Mammary epithelial cell (primary cell): ENCODE measurements at regions not wholly inside any gene's neighbourhood (a gene's known extent, or its start where the extent isn't known, plus 50 kb on each side); places are given as distances from the start of the nearest gene placed in this dataset.

ENCODE experiments used
- EZH2 ChIP-seq: IDR thresholded peaks from 2 replicates; pipeline ENCODE4 v1.6.1; 2012; ENCODE audit warnings: low read length, inconsistent platforms, borderline replicate concordance
- TF ChIP-seq, protein P1 (sequence below), 2 donors: IDR thresholded peaks in 1 of 2; conservative IDR thresholded peaks in 1 of 2; 2 replicates each; pipeline ENCODE4 v1.5.1; 2011 to 2012; ENCODE audit warnings: inconsistent platforms in 2 of 2, low read length in 2 of 2, mild to moderate bottlenecking in 2 of 2, control low read depth in 1 of 2, low read depth in 1 of 2; ENCODE audit not compliant: insufficient read depth in 1 of 2; ENCODE audit errors: extremely low read depth in 1 of 2

DNA sequence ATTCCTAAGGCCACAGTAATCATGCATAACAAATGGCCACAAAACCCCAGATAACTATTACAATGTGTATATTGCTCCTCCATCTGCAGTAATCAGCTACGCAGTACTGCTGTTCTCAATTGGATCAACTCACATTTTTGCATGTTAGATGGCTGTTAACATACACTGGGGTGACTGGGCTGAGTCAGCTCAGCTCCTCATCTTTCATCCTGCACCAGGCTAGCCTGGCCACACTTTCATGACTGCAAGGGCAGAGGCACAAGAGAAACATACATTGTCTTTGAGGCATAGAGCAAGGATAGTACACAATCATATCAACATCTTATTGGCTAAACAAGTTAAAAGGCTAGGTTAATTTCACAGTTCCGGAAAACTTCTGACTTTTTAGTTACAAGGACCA lies 306.6 kb downstream of the SLC6A15 start:
- TF ChIP-seq, protein P1, sequence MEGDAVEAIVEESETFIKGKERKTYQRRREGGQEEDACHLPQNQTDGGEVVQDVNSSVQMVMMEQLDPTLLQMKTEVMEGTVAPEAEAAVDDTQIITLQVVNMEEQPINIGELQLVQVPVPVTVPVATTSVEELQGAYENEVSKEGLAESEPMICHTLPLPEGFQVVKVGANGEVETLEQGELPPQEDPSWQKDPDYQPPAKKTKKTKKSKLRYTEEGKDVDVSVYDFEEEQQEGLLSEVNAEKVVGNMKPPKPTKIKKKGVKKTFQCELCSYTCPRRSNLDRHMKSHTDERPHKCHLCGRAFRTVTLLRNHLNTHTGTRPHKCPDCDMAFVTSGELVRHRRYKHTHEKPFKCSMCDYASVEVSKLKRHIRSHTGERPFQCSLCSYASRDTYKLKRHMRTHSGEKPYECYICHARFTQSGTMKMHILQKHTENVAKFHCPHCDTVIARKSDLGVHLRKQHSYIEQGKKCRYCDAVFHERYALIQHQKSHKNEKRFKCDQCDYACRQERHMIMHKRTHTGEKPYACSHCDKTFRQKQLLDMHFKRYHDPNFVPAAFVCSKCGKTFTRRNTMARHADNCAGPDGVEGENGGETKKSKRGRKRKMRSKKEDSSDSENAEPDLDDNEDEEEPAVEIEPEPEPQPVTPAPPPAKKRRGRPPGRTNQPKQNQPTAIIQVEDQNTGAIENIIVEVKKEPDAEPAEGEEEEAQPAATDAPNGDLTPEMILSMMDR (conservative IDR thresholded peaks at IDR 0.05 in 1 of 2, IDR thresholded peaks at IDR 0.05 in 1 of 2; ENCODE audit: extremely low read depth in 1 of 2, insufficient read depth in 1 of 2, low read depth in 1 of 2, low read length in 2 of 2), result no peak
- TF ChIP-seq EZH2, result no peak
